NCI-H345 (cell line): ENCODE measurements at regions not wholly inside any gene's neighbourhood (a gene's known extent, or its start where the extent isn't known, plus 50 kb on each side); places are given as distances from the start of the nearest gene placed in this dataset.
"Not testable (repeated sequence)": the region's sequence is repeated elsewhere in the genome, so short reads cannot be mapped to it uniquely, and the experiment has no call there.

Experiments
- DNase-seq: peaks from one replicate; lab custom pipeline; 2025; lab: John Stamatoyannopoulos, UW

- DNase-seq, result not testable (repeated sequence)
Measured at GRCh38 chr1:143842058-143842457, 129.7 kb downstream of the FAM72C start.

- DNase-seq, result not testable (repeated sequence)
Measured at GRCh38 chr1:143839182-143839581, 132.6 kb downstream of the FAM72C start.

GRCh38 chr1:143838598-143838929 is 133.2 kb downstream of the FAM72C start:
- DNase-seq, result not testable (repeated sequence)

- not testable (repeated sequence) for DNase-seq
Measured at GRCh38 chr1:143837924-143838597, 133.7 kb downstream of the FAM72C start.

- not testable (repeated sequence) for DNase-seq
Measured at GRCh38 chr1:143833376-143833775, 138.4 kb downstream of the FAM72C start.

- DNase-seq, result not testable (repeated sequence)
Measured at GRCh38 chr1:143832379-143832716, 139.4 kb downstream of the FAM72C start.

GRCh38 chr1:143831479-143832378 is 140.1 kb downstream of the FAM72C start:
- not testable (repeated sequence) for DNase-seq

- DNase-seq, result not testable (repeated sequence)
Measured at GRCh38 chr1:143826162-143826561, 145.6 kb downstream of the FAM72C start.

- DNase-seq, result not testable (repeated sequence)
Measured at GRCh38 chr1:143824266-143824665, 147.5 kb downstream of the FAM72C start.

GRCh38 chr1:143820058-143820457 is 151.7 kb downstream of the FAM72C start:
- DNase-seq, result not testable (repeated sequence)

- DNase-seq, result not testable (repeated sequence)
Measured at GRCh38 chr1:143816369-143816768, 155.4 kb downstream of the FAM72C start.

GRCh38 chr1:143805374-143805773 is 166.4 kb downstream of the FAM72C start:
- not testable (repeated sequence) for DNase-seq

- DNase-seq, result not testable (repeated sequence)
Measured at GRCh38 chr1:143804707-143805356, 167.0 kb downstream of the FAM72C start.

GRCh38 chr1:143803927-143804411 is 167.8 kb downstream of the FAM72C start:
- not testable (repeated sequence) for DNase-seq

- not testable (repeated sequence) for DNase-seq
Measured at GRCh38 chr1:143803095-143803494, 168.7 kb downstream of the FAM72C start.

- not testable (repeated sequence) for DNase-seq
Measured at GRCh38 chr1:143799568-143800187, 172.1 kb downstream of the FAM72C start.

- DNase-seq, result not testable (repeated sequence)
Measured at GRCh38 chr1:143796369-143796768, 175.4 kb downstream of the FAM72C start.

GRCh38 chr1:143792047-143792937 is 179.5 kb downstream of the FAM72C start:
- DNase-seq, result not testable (repeated sequence)

- not testable (repeated sequence) for DNase-seq
Measured at GRCh38 chr1:143786381-143786780, 185.4 kb downstream of the FAM72C start.

- DNase-seq, result not testable (repeated sequence)
Measured at GRCh38 chr1:143785883-143786282, 185.9 kb downstream of the FAM72C start.
